CD14-positive monocyte (primary cell): ENCODE measurements at regions not wholly inside any gene's neighbourhood (a gene's known extent, or its start where the extent isn't known, plus 50 kb on each side); places are given as distances from the start of the nearest gene placed in this dataset.

Experiments used
- DNase-seq, 3 donors: peaks; one replicate each; pipeline ENCODE4 v3.0.0-alpha.2; 2011 to 2022
- H2AFZ ChIP-seq: 2 replicates; pipeline ENCODE4 v1.6.0; 2012; ENCODE audit warnings: mild to moderate bottlenecking, low read depth, low read length, inconsistent platforms; ENCODE audit not compliant: insufficient read depth, poor library complexity, severe bottlenecking
- H3K27ac ChIP-seq, 2 donors: 1 replicate in 1 of 2; 2 replicates in 1 of 2; pipeline ENCODE4 v1.5.1; 2012 to 2013; ENCODE audit warnings: low read length in 2 of 2, control low read depth in 1 of 2, inconsistent platforms in 1 of 2, low read depth in 1 of 2, mild to moderate bottlenecking in 1 of 2
- H3K27me3 ChIP-seq, 2 donors: one replicate each; pipeline versions ENCODE4 v1.6.0 to v1.6.1; 2011 to 2013; ENCODE audit warnings: low read length in 2 of 2; ENCODE audit not compliant: control insufficient read depth in 2 of 2, insufficient read depth in 2 of 2
- H3K36me3 ChIP-seq, 2 donors: replicated peaks in 1 of 2; 1 replicate in 1 of 2; 2 replicates in 1 of 2; pipeline versions ENCODE4 v1.5.1 to v1.6.1; 2012 to 2013; ENCODE audit warnings: low read length in 2 of 2, control low read depth in 1 of 2, inconsistent platforms in 1 of 2, mild to moderate bottlenecking in 1 of 2; ENCODE audit not compliant: insufficient read depth in 2 of 2, control insufficient read depth in 1 of 2
- H3K4me1 ChIP-seq, 2 donors: 1 replicate in 1 of 2; 2 replicates in 1 of 2; pipeline versions ENCODE4 v1.5.1 to v1.6.1; 2012 to 2013; ENCODE audit warnings: low read length in 2 of 2, control low read depth in 1 of 2, inconsistent platforms in 1 of 2, mild to moderate bottlenecking in 1 of 2, moderate library complexity in 1 of 2; ENCODE audit not compliant: insufficient read depth in 2 of 2, control insufficient read depth in 1 of 2
- H3K4me2 ChIP-seq: replicated peaks from 2 replicates; pipeline ENCODE3; 2012; ENCODE audit warnings: low read length, moderate library complexity, mild to moderate bottlenecking; ENCODE audit not compliant: poor library complexity, severe bottlenecking; ENCODE audit errors: extremely low read depth
- H3K4me3 ChIP-seq, 3 experiments: fragments of 200-600 bp in 1 of 3; sonication (generic) in 1 of 3; replicated peaks in 1 of 3; 1 replicate in 2 of 3; 2 replicates in 1 of 3; pipeline ENCODE4 v1.5.1; 2011 to 2013; ENCODE audit warnings: low read length in 3 of 3, mild to moderate bottlenecking in 3 of 3, control low read depth in 2 of 3, low read depth in 2 of 3, inconsistent platforms in 1 of 3, moderate library complexity in 1 of 3
- H3K79me2 ChIP-seq: 2 replicates; pipeline ENCODE4 v1.6.0; 2012; ENCODE audit warnings: mild to moderate bottlenecking, control low read depth, inconsistent platforms, low read length, moderate library complexity; ENCODE audit not compliant: insufficient read depth
- H3K9ac ChIP-seq: 2 replicates; pipeline ENCODE4 v1.6.0; 2017; ENCODE audit warnings: low read length, mild to moderate bottlenecking; ENCODE audit not compliant: insufficient read depth, poor library complexity, severe bottlenecking
- H3K9me3 ChIP-seq, 2 donors: replicated peaks in 1 of 2; 1 replicate in 1 of 2; 2 replicates in 1 of 2; pipeline versions ENCODE4 v1.5.1 to v1.6.1; 2012 to 2013; ENCODE audit warnings: low read length in 2 of 2, control low read depth in 1 of 2; ENCODE audit not compliant: control insufficient read depth in 1 of 2, insufficient read depth in 1 of 2
- H4K20me1 ChIP-seq: 2 replicates; pipeline ENCODE4 v1.6.0; 2012; ENCODE audit warnings: mild to moderate bottlenecking, low read length, control low read depth, moderate library complexity; ENCODE audit not compliant: insufficient read depth
- H3K27ac Mint-ChIP-seq, 7 donors: one replicate each; pipeline ENCODE4 v1.8.0; 2020; ENCODE audit warnings: mild to moderate bottlenecking in 7 of 7, mixed read lengths in 7 of 7, moderate library complexity in 6 of 7, inconsistent platforms in 2 of 7
- H3K27me3 Mint-ChIP-seq, 3 donors: one replicate each; pipeline ENCODE4 v1.8.0; 2021 to 2022; ENCODE audit warnings: low read depth in 3 of 3, mild to moderate bottlenecking in 3 of 3, mixed read lengths in 3 of 3, moderate library complexity in 3 of 3, inconsistent platforms in 1 of 3
- H3K36me3 Mint-ChIP-seq, 2 donors: one replicate each; pipeline ENCODE4 v1.8.0; 2020; ENCODE audit warnings: mixed read lengths in 2 of 2, inconsistent platforms in 1 of 2, mild to moderate bottlenecking in 1 of 2
- H3K4me1 Mint-ChIP-seq: one replicate; pipeline ENCODE4 v1.8.0; 2020; ENCODE audit warnings: mild to moderate bottlenecking, mixed read lengths
- H3K4me3 Mint-ChIP-seq, 2 donors: one replicate each; pipeline ENCODE4 v1.8.0; 2020; ENCODE audit warnings: mild to moderate bottlenecking in 2 of 2, mixed read lengths in 2 of 2, moderate library complexity in 1 of 2
- H3K9me3 Mint-ChIP-seq, 7 donors: one replicate each; pipeline ENCODE4 v1.8.0; 2020 to 2022; ENCODE audit warnings: mixed read lengths in 7 of 7, mild to moderate bottlenecking in 6 of 7, moderate library complexity in 6 of 7, inconsistent platforms in 2 of 7
- CTCF ChIP-seq: fragments of 200-600 bp; IDR thresholded peaks from one replicate; pipeline ENCODE4 v1.8.0; 2022; ENCODE audit warnings: antibody characterized with exemption, mild to moderate bottlenecking
- WGBS: methylation state at CpG from one replicate; pipeline ENCODE4 v1.1.5; 2013; ENCODE audit warnings: missing lambda C conversion rate; ENCODE audit not compliant: insufficient coverage; 5-methylcytosine and 5-hydroxymethylcytosine counted together
- intact Hi-C, 2 donors: fragments of 100-400 bp; cut with micrococcal nuclease; formaldehyde crosslinking; loops; one replicate each; pipeline versions ENCODE4 v1.15.0 to v1.15.1; 2023

- H3K9ac ChIP-seq: no peak overlapping the region
- Mint-ChIP-seq H3K9me3 (no peaks in the 10 kb centered on the region), H3K27ac (no peak overlapping the region), H3K27me3 (peaks cover 2 to 7% (median 3%) of the 10 kb centered on the region in 3 donors), H3K4me3 (no peak overlapping the region), H3K4me1 (no peaks in the 10 kb centered on the region), H3K36me3 (no peaks in the 10 kb centered on the region)
- no peak overlapping the region for H2AFZ ChIP-seq
- no peak for DNase-seq
- peaks cover 0 to 2% of the 10 kb centered on the region in 2 donors for H3K27me3 ChIP-seq
- intact Hi-C loops: no loop called here
- no peaks in the 10 kb centered on the region for H3K36me3 ChIP-seq
- H3K4me1 ChIP-seq: peaks cover 0 to 2% of the 10 kb centered on the region in 2 donors
- H3K79me2 ChIP-seq: no peaks in the 10 kb centered on the region
- no peak overlapping the region for H3K27ac ChIP-seq
- H3K9me3 ChIP-seq: no peaks in the 10 kb centered on the region
- no peak for TF ChIP-seq CTCF
- no CpG with 5 or more reads among the region's 1 CpG for WGBS
- H3K4me2 ChIP-seq: no peak overlapping the region
- no peaks in the 10 kb centered on the region for H4K20me1 ChIP-seq
- H3K4me3 ChIP-seq: no peak overlapping the region
Measured at GRCh38 chr3:115218859-115219258, 71.8 kb upstream of the ZBTB20 start.

- H2AFZ ChIP-seq: no peak overlapping the region
- no peak overlapping the region for H3K27ac ChIP-seq
- H3K4me1 ChIP-seq: no peaks in the 10 kb centered on the region
- no peak overlapping the region for H3K4me3 ChIP-seq
- DNase-seq: no peak
- H3K27me3 ChIP-seq: peaks cover 0 to 4% of the 10 kb centered on the region in 2 donors
- TF ChIP-seq CTCF: no peak
- H3K27me3 Mint-ChIP-seq: peaks cover 2 to 6% (median 3%) of the 10 kb centered on the region in 3 donors
- intact Hi-C loops: no loop called here
- no peak overlapping the region for H3K9ac ChIP-seq
- H3K4me1 Mint-ChIP-seq: no peaks in the 10 kb centered on the region
- 91% methylated on average over 1 of the region's 1 CpG for WGBS
- no peaks in the 10 kb centered on the region for H3K9me3 ChIP-seq
- no peaks in the 10 kb centered on the region for H3K36me3 ChIP-seq
- H3K4me2 ChIP-seq: no peak overlapping the region
- H3K79me2 ChIP-seq: no peaks in the 10 kb centered on the region
- no peaks in the 10 kb centered on the region for H3K9me3 Mint-ChIP-seq
- H3K27ac Mint-ChIP-seq: no peak overlapping the region
- H3K36me3 Mint-ChIP-seq: no peaks in the 10 kb centered on the region
- H3K4me3 Mint-ChIP-seq: no peak overlapping the region
- H4K20me1 ChIP-seq: no peaks in the 10 kb centered on the region
Measured at GRCh38 chr3:115224687-115225086, 77.6 kb upstream of the ZBTB20 start.
